ENCODE measurements at regions not wholly inside any gene's neighbourhood (a gene's known extent, or its start where the extent isn't known, plus 50 kb on each side); places are given as distances from the start of the nearest gene placed in this dataset.
"Not testable (repeated sequence)": the region's sequence is repeated elsewhere in the genome, so short reads cannot be mapped to it uniquely, and the experiment has no call there.

DNA sequence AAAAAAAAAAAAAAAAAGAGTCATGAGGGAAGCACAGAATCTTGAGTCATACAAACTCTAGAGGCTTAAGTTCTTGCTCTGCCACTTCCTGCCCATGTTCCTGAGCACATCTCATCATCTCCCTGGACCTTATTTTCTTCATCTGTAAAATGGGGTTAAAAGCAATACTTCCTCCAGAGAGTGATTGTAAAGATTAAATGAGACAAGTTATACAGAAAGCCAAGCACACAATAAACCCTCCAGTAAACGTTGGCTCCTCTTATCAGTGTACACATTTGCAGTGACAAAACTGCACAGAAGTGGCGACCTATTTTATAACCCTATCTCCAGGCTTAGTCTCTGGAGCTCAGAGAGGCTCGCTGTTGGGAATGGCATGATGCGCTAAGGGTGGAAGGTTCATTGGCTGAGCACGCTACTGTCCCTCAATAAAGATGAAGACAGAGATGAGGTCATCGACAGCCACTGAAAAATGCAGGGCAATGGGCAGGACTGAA, 82.1 kb downstream of the RRAGC start:
- Histone ChIP-seq H3K27me3 (ENCODE audit: control insufficient read depth, insufficient read depth, low read length) (peaks cover 5% of the 10 kb centered on the region; the same call in 1 of the 2 replicates), H3K9me3 (ENCODE audit: control insufficient read depth, insufficient read depth, low read depth, low read length) (no peaks in the 10 kb centered on the region), H3K4me1 (ENCODE audit: control insufficient read depth, insufficient read depth, low read length) (no peaks in the 10 kb centered on the region; the same call in 1 of the 2 replicates), H3K4me3 (ENCODE audit: low read depth, low read length) (no peak overlapping the region), H3K27ac (ENCODE audit: low read depth, low read length) (no peak overlapping the region), H3K9ac (ENCODE audit: low read length) (no peak overlapping the region), H3K36me3 (ENCODE audit: control insufficient read depth, insufficient read depth, low read length) (no peaks in the 10 kb centered on the region)

DNA sequence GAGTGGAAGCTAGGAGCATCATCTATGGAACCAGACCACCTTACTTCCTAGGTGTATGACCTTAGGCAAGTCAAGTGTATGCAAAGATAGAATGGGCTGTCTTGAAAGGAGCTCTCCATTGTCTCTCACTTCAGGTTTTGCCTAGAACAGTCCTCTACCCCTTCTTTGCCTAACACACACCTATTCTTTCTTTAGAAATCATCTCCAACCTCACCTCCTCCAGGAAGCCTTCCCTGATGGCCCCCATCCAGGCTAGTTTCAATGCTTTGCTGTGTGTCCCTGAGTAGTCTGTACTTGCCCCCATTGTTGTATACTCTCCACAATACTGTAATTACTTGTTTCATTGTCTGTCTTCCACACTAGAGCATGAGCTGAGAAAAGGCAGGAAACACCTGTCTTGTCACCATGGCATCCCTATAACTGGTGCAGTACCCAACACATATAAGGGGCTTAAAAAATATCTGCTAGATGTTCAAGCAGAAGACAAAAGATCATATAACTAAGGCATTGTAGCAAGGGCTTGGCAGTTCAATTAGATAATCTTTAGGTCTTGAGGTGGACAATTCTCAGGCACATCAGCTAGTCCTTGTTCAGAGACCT, 83.0 kb downstream of the RRAGC start:
- peaks cover 3% of the 10 kb centered on the region; the same call in 1 of the 2 replicates for H3K27me3 ChIP-seq (ENCODE audit: control insufficient read depth, insufficient read depth, low read length)
- no peak overlapping the region for H3K9ac ChIP-seq (ENCODE audit: low read length)
- H3K4me1 ChIP-seq (ENCODE audit: control insufficient read depth, insufficient read depth, low read length): peaks cover 7% of the 10 kb centered on the region
- no peak overlapping the region for H3K27ac ChIP-seq (ENCODE audit: low read depth, low read length)
- H3K4me3 ChIP-seq (ENCODE audit: low read depth, low read length): no peak overlapping the region
- H3K36me3 ChIP-seq (ENCODE audit: control insufficient read depth, insufficient read depth, low read length): no peaks in the 10 kb centered on the region
- H3K9me3 ChIP-seq (ENCODE audit: control insufficient read depth, insufficient read depth, low read depth, low read length): no peaks in the 10 kb centered on the region

DNA sequence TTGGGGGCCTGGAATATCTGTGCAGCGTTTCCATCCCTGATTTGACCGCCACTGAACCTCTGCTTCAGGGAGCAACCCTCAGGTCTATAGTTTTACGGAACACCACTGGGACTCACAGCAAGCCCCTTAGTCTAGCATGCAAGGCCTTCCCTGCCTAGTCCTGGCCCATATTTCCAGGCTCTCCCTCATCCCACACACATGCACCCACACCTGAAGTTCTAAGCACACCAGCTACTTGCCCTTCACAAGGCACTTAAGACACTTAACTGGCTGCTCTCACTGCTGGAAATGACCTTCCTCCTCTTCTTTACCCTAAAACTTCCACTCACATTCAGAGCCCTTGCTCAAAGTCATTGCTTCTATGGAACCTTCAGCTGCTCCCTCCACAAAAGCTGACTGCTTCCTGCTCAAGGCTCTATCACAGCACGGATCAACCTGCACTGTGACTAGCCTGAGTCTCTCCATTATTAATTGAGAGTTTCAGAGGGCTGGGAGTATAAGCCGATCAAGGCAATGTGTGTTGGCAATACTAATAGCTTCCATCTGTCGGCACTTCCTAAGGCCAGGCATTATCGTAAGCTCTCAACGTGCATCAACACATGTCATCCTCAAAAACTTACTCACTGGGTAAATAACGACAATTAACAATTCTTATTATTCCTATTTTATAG, 84.3 kb downstream of the RRAGC start:
- Histone ChIP-seq H3K9me3 (ENCODE audit: control insufficient read depth, insufficient read depth, low read depth, low read length) (no peaks in the 10 kb centered on the region), H3K27ac (ENCODE audit: low read depth, low read length) (no peak overlapping the region), H3K36me3 (ENCODE audit: control insufficient read depth, insufficient read depth, low read length) (no peaks in the 10 kb centered on the region), H3K27me3 (ENCODE audit: control insufficient read depth, insufficient read depth, low read length) (no peaks in the 10 kb centered on the region; the same call in 1 of the 2 replicates), H3K9ac (ENCODE audit: low read length) (no peak overlapping the region), H3K4me1 (ENCODE audit: control insufficient read depth, insufficient read depth, low read length) (peaks cover 7% of the 10 kb centered on the region), H3K4me3 (ENCODE audit: low read depth, low read length) (no peak overlapping the region)

GRCh38 chr1:38773483-38773882, 86.1 kb downstream of the RRAGC start:
- no peak overlapping the region for H3K27ac ChIP-seq (ENCODE audit: low read depth, low read length)

DNA sequence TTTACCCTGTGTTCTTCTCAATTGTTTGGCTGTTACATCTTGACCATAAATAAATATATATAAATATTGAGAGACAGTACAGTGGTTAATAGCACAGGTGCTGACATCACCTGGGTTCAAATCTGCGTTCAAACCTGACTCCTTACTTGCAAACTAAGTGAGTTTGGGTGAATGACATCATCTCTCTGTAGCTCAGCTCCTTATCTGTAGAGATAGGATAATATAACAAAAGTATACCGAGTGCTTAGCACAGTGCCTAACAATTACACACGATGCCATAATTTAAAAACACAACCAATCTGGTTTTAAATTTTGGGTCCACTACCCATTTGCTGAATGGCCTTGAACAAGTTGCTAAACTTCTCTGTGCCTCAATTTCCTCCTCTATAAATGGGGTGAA, 86.6 kb downstream of the RRAGC start:
- no peaks in the 10 kb centered on the region for H3K36me3 ChIP-seq (ENCODE audit: control insufficient read depth, insufficient read depth, low read length)
- no peak overlapping the region for H3K27ac ChIP-seq (ENCODE audit: low read depth, low read length)
- no peaks in the 10 kb centered on the region; the same call in 1 of the 2 replicates for H3K27me3 ChIP-seq (ENCODE audit: control insufficient read depth, insufficient read depth, low read length)
- no peak overlapping the region for H3K9ac ChIP-seq (ENCODE audit: low read length)
- H3K4me3 ChIP-seq (ENCODE audit: low read depth, low read length): no peak overlapping the region
- peaks cover 7% of the 10 kb centered on the region; the same call in 1 of the 2 replicates for H3K4me1 ChIP-seq (ENCODE audit: control insufficient read depth, insufficient read depth, low read length)
- H3K9me3 ChIP-seq (ENCODE audit: control insufficient read depth, insufficient read depth, low read depth, low read length): no peaks in the 10 kb centered on the region

More at GRCh38 chr1:38773483-38773882, 86.1 kb downstream of the RRAGC start:
- Histone ChIP-seq H3K4me3 (ENCODE audit: low read depth, low read length) (no peak overlapping the region), H3K4me1 (ENCODE audit: control insufficient read depth, insufficient read depth, low read length) (peaks cover 7% of the 10 kb centered on the region; the same call in 1 of the 2 replicates), H3K9me3 (ENCODE audit: control insufficient read depth, insufficient read depth, low read depth, low read length) (no peaks in the 10 kb centered on the region), H3K9ac (ENCODE audit: low read length) (no peak overlapping the region), H3K27me3 (ENCODE audit: control insufficient read depth, insufficient read depth, low read length) (no peaks in the 10 kb centered on the region; the same call in 1 of the 2 replicates), H3K36me3 (ENCODE audit: control insufficient read depth, insufficient read depth, low read length) (no peaks in the 10 kb centered on the region)

- no peak overlapping the region for H3K27ac ChIP-seq (ENCODE audit: low read depth, low read length)
- no peak overlapping the region for H3K9ac ChIP-seq (ENCODE audit: low read length)
- H3K4me3 ChIP-seq (ENCODE audit: low read depth, low read length): no peak overlapping the region
- no peaks in the 10 kb centered on the region for H3K9me3 ChIP-seq (ENCODE audit: control insufficient read depth, insufficient read depth, low read depth, low read length)
- H3K36me3 ChIP-seq (ENCODE audit: control insufficient read depth, insufficient read depth, low read length): no peaks in the 10 kb centered on the region
- H3K27me3 ChIP-seq (ENCODE audit: control insufficient read depth, insufficient read depth, low read length): no peaks in the 10 kb centered on the region; the same call in 1 of the 2 replicates
- peaks cover 7% of the 10 kb centered on the region; the same call in 1 of the 2 replicates for H3K4me1 ChIP-seq (ENCODE audit: control insufficient read depth, insufficient read depth, low read length)
Measured at GRCh38 chr1:38772026-38772425, 87.5 kb downstream of the RRAGC start.

DNA sequence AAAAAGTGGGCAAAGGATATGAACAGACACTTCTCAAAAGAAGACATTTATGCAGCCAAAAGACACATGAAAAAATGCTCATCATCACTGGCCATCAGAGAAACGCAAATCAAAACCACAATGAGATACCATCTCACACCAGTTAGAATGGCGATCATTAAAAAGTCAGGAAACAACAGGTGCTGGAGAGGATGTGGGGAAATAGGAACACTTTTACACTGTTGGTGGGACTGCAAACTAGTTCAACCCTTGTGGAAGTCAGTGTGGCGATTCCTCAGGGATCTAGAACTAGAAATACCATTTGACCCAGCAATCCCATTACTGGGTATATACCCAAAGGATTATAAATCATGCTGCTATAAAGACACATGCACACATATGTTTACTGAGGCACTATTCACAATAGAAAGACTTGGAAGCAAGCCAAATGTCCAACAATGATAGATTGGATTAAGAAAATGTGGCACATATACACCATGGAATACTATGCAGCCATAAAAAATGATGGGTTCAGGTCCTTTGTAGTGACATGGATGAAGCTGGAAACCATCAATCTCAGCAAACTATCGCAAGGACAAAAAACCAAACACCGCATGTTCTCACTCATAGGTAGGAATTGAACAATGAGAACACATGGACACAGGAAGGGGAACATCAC, 88.9 kb downstream of the RRAGC start:
- H3K4me3 ChIP-seq (ENCODE audit: low read depth, low read length); H3K27ac ChIP-seq (ENCODE audit: low read depth, low read length); H3K27me3 ChIP-seq (ENCODE audit: control insufficient read depth, insufficient read depth, low read length); H3K4me1 ChIP-seq (ENCODE audit: control insufficient read depth, insufficient read depth, low read length); H3K9me3 ChIP-seq (ENCODE audit: control insufficient read depth, insufficient read depth, low read depth, low read length); H3K36me3 ChIP-seq (ENCODE audit: control insufficient read depth, insufficient read depth, low read length); H3K9ac ChIP-seq (ENCODE audit: low read length): not testable (repeated sequence)

DNA sequence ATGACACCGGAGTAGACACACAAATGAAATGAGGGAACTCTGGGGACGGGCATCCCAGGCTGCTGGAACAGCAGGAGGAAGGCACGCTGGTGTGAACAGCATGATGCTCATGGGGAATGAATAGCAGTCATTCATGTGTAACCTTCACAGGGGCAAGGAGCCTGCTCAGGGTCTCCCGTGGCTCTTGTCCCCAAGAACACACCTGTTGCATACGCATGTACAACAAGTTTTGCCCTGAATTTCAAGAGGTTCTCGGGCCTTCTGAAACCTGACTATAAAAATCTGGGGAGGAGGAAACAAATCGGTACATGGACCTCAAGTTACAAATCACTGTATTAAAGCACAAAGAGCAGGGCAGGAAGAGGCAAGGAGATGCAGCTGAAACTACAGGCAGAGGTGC, 93.4 kb downstream of the RRAGC start:
- no peaks in the 10 kb centered on the region for H3K4me1 ChIP-seq (ENCODE audit: control insufficient read depth, insufficient read depth, low read length)
- H3K9ac ChIP-seq (ENCODE audit: low read length): no peak overlapping the region
- H3K27ac ChIP-seq (ENCODE audit: low read depth, low read length): no peak overlapping the region
- H3K4me3 ChIP-seq (ENCODE audit: low read depth, low read length): no peak overlapping the region
- no peaks in the 10 kb centered on the region for H3K27me3 ChIP-seq (ENCODE audit: control insufficient read depth, insufficient read depth, low read length)
- no peaks in the 10 kb centered on the region for H3K36me3 ChIP-seq (ENCODE audit: control insufficient read depth, insufficient read depth, low read length)
- H3K9me3 ChIP-seq (ENCODE audit: control insufficient read depth, insufficient read depth, low read depth, low read length): no peaks in the 10 kb centered on the region

DNA sequence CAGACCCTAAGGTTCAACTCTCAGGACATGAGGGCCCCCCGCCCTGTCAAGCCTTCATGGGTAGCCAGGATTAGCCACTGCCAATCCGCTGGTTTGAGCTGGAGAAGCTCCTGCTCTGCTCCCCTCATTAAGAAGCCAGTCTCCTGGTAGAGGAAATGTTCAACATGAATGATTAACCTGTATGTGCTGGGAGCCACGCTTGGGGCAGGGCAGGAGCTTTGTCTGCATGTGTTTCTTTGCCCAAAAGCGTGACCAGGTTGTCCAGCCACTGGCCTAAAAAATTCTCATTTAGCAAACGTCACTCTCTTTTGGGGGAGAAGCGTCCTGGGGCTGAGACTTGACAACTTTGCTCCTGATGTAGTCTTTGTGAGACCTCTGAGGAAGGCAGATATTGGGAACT, 96.5 kb downstream of the RRAGC start:
- H3K27ac ChIP-seq (ENCODE audit: low read depth, low read length): no peak overlapping the region
- no peak overlapping the region for H3K9ac ChIP-seq (ENCODE audit: low read length)
- H3K4me3 ChIP-seq (ENCODE audit: low read depth, low read length): no peak overlapping the region
- H3K4me1 ChIP-seq (ENCODE audit: control insufficient read depth, insufficient read depth, low read length): no peaks in the 10 kb centered on the region
- H3K9me3 ChIP-seq (ENCODE audit: control insufficient read depth, insufficient read depth, low read depth, low read length): no peaks in the 10 kb centered on the region
- H3K27me3 ChIP-seq (ENCODE audit: control insufficient read depth, insufficient read depth, low read length): no peaks in the 10 kb centered on the region
- H3K36me3 ChIP-seq (ENCODE audit: control insufficient read depth, insufficient read depth, low read length): no peaks in the 10 kb centered on the region

GRCh38 chr1:38760562-38760961, 99.0 kb downstream of the RRAGC start:
- Histone ChIP-seq H3K36me3 (ENCODE audit: control insufficient read depth, insufficient read depth, low read length) (no peaks in the 10 kb centered on the region), H3K9ac (ENCODE audit: low read length) (no peak overlapping the region), H3K27me3 (ENCODE audit: control insufficient read depth, insufficient read depth, low read length) (no peaks in the 10 kb centered on the region), H3K4me3 (ENCODE audit: low read depth, low read length) (no peak overlapping the region), H3K27ac (ENCODE audit: low read depth, low read length) (no peak overlapping the region), H3K9me3 (ENCODE audit: control insufficient read depth, insufficient read depth, low read depth, low read length) (no peaks in the 10 kb centered on the region), H3K4me1 (ENCODE audit: control insufficient read depth, insufficient read depth, low read length) (no peaks in the 10 kb centered on the region)

GRCh38 chr1:38758820-38759219, 100.8 kb downstream of the RRAGC start:
- Histone ChIP-seq H3K4me3 (ENCODE audit: low read depth, low read length) (no peak overlapping the region), H3K27ac (ENCODE audit: low read depth, low read length) (no peak overlapping the region)

More at GRCh38 chr1:38758820-38759219, 100.8 kb downstream of the RRAGC start:
- H3K27me3 ChIP-seq (ENCODE audit: control insufficient read depth, insufficient read depth, low read length): no peaks in the 10 kb centered on the region
- no peaks in the 10 kb centered on the region for H3K4me1 ChIP-seq (ENCODE audit: control insufficient read depth, insufficient read depth, low read length)
- H3K9me3 ChIP-seq (ENCODE audit: control insufficient read depth, insufficient read depth, low read depth, low read length): no peaks in the 10 kb centered on the region
- H3K9ac ChIP-seq (ENCODE audit: low read length): no peak overlapping the region
- H3K36me3 ChIP-seq (ENCODE audit: control insufficient read depth, insufficient read depth, low read length): no peaks in the 10 kb centered on the region
